ENCODE measurements at regions not wholly inside any gene's neighbourhood (a gene's known extent, or its start where the extent isn't known, plus 50 kb on each side); places are given as distances from the start of the nearest gene placed in this dataset.

DNA sequence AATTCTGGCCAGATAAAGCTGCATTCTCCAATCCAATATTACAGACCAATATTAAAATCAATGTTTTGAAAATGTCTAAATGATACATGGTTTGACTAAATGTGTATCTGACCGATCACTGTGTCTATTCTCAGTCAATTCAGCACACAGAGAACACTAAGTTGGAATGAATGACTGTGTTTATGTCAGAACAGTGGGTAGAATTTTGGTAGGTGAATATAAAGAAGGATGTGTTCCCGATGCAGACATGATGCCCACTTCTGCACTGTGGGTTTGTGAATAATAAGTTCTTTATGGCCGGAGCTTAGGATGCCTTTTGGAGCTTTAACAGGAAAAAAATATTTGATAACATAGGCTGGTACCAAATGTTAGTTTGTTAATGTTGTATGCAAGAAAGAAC is 113.2 kb upstream of the GIMD1 start:
- H3K9ac ChIP-seq (ENCODE audit: low read depth, low read length): no peak overlapping the region
- H3K27me3 ChIP-seq (ENCODE audit: insufficient read depth, low read length): no peaks in the 10 kb centered on the region
- no peaks in the 10 kb centered on the region for H3K9me3 ChIP-seq (ENCODE audit: insufficient read depth, low read depth, low read length)
- H3K36me3 ChIP-seq (ENCODE audit: insufficient read depth, low read length): no peaks in the 10 kb centered on the region
- 92% methylated on average over 3 of the region's 3 CpGs for WGBS
- no peak overlapping the region for H3K4me3 ChIP-seq (ENCODE audit: low read length)
- peaks cover 8% of the 10 kb centered on the region for H3K4me1 ChIP-seq (ENCODE audit: insufficient read depth, low read length)
- no peak overlapping the region for H3K27ac ChIP-seq (ENCODE audit: low read depth, low read length)

DNA sequence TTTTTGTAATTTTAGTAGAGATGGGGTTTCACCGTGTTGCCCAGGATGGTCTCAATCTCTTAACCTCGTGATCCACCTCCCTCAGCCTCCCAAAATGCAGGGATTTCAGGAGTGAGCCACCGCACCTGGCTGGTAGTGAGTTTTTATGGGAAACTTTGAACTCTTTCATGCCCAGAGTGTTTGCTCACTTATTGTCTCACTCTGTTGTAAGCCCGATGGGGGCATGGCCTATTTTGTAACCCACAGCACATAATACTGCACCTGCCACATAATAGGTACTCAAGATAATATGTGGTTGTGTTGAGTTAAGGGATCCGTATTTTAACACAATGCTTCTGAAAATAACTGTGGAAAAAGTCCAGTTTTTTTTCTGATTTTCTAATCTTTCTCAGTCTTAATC is 109.6 kb upstream of the GIMD1 start:
- Histone ChIP-seq H3K4me3 (ENCODE audit: low read length) (no peak overlapping the region), H3K9me3 (ENCODE audit: insufficient read depth, low read depth, low read length) (no peaks in the 10 kb centered on the region), H3K36me3 (ENCODE audit: insufficient read depth, low read length) (no peaks in the 10 kb centered on the region), H3K9ac (ENCODE audit: low read depth, low read length) (no peak overlapping the region), H3K4me1 (ENCODE audit: insufficient read depth, low read length) (no peaks in the 10 kb centered on the region), H3K27ac (ENCODE audit: low read depth, low read length) (no peak overlapping the region), H3K27me3 (ENCODE audit: insufficient read depth, low read length) (no peaks in the 10 kb centered on the region)
- WGBS: 82% methylated on average over 3 of the region's 5 CpGs

DNA sequence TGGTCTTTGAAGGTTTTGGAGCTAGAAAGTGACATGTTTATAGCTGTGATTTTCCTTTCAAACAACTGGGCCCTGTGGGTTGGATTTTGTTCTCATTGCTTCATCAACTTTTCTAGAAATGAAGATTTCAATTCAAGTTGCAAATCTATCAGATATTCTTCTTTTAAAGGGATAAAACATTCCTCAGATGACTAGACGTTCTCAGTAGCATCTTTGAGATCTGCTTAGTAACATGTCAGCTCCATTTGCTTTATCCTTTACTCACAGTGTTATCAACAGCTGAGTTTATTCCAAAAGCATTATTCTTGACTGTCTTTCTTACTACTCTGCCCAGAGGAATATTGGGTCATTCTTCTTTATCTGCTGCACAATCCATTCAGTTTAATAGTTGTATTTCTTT is 108.2 kb upstream of the GIMD1 start:
- WGBS: 92% methylated on average over 1 of the region's 1 CpG
- Histone ChIP-seq H3K27ac (ENCODE audit: low read depth, low read length) (no peak overlapping the region), H3K36me3 (ENCODE audit: insufficient read depth, low read length) (no peaks in the 10 kb centered on the region), H3K9ac (ENCODE audit: low read depth, low read length) (no peak overlapping the region), H3K4me3 (ENCODE audit: low read length) (no peak overlapping the region), H3K9me3 (ENCODE audit: insufficient read depth, low read depth, low read length) (no peaks in the 10 kb centered on the region), H3K27me3 (ENCODE audit: insufficient read depth, low read length) (no peaks in the 10 kb centered on the region), H3K4me1 (ENCODE audit: insufficient read depth, low read length) (no peaks in the 10 kb centered on the region)

DNA sequence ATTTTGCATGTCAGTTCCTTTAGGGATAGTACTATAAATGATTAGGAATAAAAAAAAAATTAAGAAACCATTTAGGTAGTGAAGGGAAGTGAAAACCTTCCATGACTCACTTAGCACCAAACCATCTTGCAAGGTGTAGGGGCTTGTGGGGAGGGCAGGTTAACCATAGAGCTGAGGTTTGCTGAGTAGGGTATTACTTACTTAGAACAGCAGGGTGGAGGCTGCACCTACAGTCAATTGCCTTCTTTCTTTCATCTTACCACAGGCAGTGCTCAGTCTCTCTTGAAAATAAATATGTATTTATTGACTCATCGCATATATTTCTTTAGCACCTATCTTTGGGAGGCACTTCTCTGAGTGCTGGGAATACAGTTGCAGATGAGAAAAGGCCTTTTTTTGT is 104.9 kb upstream of the GIMD1 start:
- H3K4me1 ChIP-seq (ENCODE audit: insufficient read depth, low read length): no peaks in the 10 kb centered on the region
- H3K9me3 ChIP-seq (ENCODE audit: insufficient read depth, low read depth, low read length): no peaks in the 10 kb centered on the region
- H3K4me3 ChIP-seq (ENCODE audit: low read length): no peak overlapping the region
- no peaks in the 10 kb centered on the region for H3K36me3 ChIP-seq (ENCODE audit: insufficient read depth, low read length)
- WGBS: no CpG with 5 or more reads among the region's 1 CpG
- H3K27me3 ChIP-seq (ENCODE audit: insufficient read depth, low read length): no peaks in the 10 kb centered on the region
- H3K9ac ChIP-seq (ENCODE audit: low read depth, low read length): no peak overlapping the region
- no peak overlapping the region for H3K27ac ChIP-seq (ENCODE audit: low read depth, low read length)

DNA sequence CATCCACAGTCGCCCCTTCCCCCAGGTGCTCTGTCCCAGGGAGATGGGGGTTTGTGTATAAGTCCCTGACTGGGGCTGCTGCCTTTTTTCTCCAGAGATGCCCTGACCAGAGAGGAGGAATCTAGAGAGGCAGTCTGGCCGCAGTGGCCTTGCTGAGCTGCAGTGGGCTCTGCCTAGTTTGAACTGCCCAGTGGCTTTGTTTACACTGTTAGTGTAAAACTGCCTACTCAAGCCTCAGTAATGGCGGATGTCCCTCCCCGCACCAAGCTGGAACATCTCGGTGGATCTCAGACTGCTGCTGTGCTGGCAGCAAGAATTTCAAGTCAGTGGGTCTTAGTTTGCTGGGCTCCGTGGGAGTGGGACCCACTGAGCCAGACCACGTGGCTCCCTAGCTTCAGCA is 102.6 kb upstream of the GIMD1 start:
- H3K9ac ChIP-seq (ENCODE audit: low read depth, low read length): no peak overlapping the region
- no peak overlapping the region for H3K4me3 ChIP-seq (ENCODE audit: low read length)
- WGBS: 95% methylated on average over 7 of the region's 7 CpGs
- H3K9me3 ChIP-seq (ENCODE audit: insufficient read depth, low read depth, low read length): no peaks in the 10 kb centered on the region
- no peaks in the 10 kb centered on the region for H3K36me3 ChIP-seq (ENCODE audit: insufficient read depth, low read length)
- H3K27ac ChIP-seq (ENCODE audit: low read depth, low read length): no peak overlapping the region
- no peaks in the 10 kb centered on the region for H3K4me1 ChIP-seq (ENCODE audit: insufficient read depth, low read length)
- H3K27me3 ChIP-seq (ENCODE audit: insufficient read depth, low read length): no peaks in the 10 kb centered on the region

DNA sequence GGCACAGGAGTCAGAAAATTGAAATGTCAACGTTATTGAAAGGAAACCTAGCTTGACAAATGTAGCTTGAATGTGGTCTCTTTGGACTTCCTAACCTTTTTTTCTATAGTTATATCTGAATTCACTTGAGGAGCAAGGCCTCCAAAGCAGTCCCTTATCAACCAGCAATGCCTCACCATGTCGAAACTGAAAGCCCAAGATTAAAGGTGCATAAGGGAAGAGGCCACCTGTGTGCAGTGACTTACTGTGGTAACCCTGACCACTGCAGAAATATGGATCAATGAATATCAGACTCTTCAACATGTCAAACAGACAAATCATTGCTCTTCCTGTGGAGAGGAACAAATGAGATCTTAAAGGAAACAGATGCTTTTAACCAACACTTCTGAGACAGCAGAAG is 95.0 kb upstream of the GIMD1 start:
- H3K27me3 ChIP-seq (ENCODE audit: insufficient read depth, low read length): no peaks in the 10 kb centered on the region
- H3K4me3 ChIP-seq (ENCODE audit: low read length): no peak overlapping the region
- H3K9me3 ChIP-seq (ENCODE audit: insufficient read depth, low read depth, low read length): no peaks in the 10 kb centered on the region
- H3K9ac ChIP-seq (ENCODE audit: low read depth, low read length): no peak overlapping the region
- no peaks in the 10 kb centered on the region for H3K4me1 ChIP-seq (ENCODE audit: insufficient read depth, low read length)
- no peak overlapping the region for H3K27ac ChIP-seq (ENCODE audit: low read depth, low read length)
- WGBS: 90% methylated on average over 2 of the region's 2 CpGs
- no peaks in the 10 kb centered on the region for H3K36me3 ChIP-seq (ENCODE audit: insufficient read depth, low read length)

DNA sequence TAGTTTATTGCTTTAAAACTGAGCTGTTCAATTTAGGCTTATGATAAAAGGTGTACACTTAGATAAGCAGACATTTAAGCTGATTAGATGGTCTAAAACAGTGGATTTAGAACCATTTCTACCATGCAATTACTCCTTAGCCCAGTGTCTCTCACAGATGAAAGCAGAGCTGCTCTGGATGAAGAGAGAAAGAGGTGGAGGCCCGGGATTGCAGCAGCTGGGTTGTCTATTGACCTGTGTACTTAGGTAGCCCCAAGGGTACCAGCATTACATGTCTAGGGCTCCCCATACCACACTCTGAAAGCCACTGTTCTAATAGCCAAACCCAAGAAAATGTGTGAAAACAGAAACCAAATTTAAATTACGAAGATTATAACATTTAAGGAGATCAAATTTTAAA is 86.0 kb upstream of the GIMD1 start:
- Histone ChIP-seq H3K27me3 (ENCODE audit: insufficient read depth, low read length) (no peaks in the 10 kb centered on the region), H3K4me3 (ENCODE audit: low read length) (no peak overlapping the region), H3K9me3 (ENCODE audit: insufficient read depth, low read depth, low read length) (no peaks in the 10 kb centered on the region), H3K36me3 (ENCODE audit: insufficient read depth, low read length) (no peaks in the 10 kb centered on the region), H3K9ac (ENCODE audit: low read depth, low read length) (no peak overlapping the region), H3K27ac (ENCODE audit: low read depth, low read length) (no peak overlapping the region), H3K4me1 (ENCODE audit: insufficient read depth, low read length) (no peaks in the 10 kb centered on the region)
- no CpG with 5 or more reads among the region's 2 CpGs for WGBS

DNA sequence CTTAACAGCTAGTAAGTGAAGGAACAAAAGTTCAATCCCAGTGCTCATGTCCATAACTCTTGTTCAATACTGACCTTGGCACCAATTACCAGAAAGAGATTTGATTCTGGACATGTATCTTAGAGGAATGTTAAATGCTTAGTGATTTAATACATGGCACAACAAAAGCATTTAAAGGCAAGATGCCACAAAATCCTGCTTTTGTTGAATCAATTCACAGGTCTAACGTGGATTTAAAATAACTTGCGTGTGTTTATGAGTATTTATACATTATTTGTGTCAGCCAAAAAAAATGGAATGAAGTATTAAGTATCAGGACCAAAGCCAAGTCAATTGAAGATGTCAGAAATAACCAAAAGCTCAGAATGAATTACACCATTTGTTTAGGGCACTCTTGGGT is 85.4 kb upstream of the GIMD1 start:
- no peaks in the 10 kb centered on the region for H3K27me3 ChIP-seq (ENCODE audit: insufficient read depth, low read length)
- H3K4me1 ChIP-seq (ENCODE audit: insufficient read depth, low read length): no peaks in the 10 kb centered on the region
- no peaks in the 10 kb centered on the region for H3K36me3 ChIP-seq (ENCODE audit: insufficient read depth, low read length)
- no peak overlapping the region for H3K27ac ChIP-seq (ENCODE audit: low read depth, low read length)
- H3K9ac ChIP-seq (ENCODE audit: low read depth, low read length): no peak overlapping the region
- WGBS: 93% methylated on average over 2 of the region's 2 CpGs
- H3K9me3 ChIP-seq (ENCODE audit: insufficient read depth, low read depth, low read length): no peaks in the 10 kb centered on the region
- no peak overlapping the region for H3K4me3 ChIP-seq (ENCODE audit: low read length)

DNA sequence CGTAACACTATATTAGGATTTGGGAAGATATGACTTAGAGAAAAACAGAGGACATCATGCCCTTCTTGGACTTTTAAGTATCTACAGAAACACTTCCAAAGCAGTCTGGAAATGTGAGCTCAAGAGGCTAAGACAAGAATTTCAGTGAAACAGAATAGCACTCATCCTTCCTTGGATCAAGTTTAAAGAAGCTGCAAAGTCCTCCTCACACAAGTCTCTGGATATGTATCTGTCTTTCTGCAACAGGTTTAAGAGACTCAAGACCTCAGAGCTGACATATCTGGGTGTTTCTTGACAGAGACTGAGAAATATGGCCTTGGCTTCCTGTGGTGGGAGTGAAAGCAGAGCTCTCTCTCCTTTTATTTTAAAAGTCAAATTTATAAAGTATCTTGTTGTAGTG is 82.5 kb upstream of the GIMD1 start:
- Histone ChIP-seq H3K9ac (ENCODE audit: low read depth, low read length) (no peak overlapping the region), H3K4me3 (ENCODE audit: low read length) (no peak overlapping the region)
- 100% methylated on average over 1 of the region's 1 CpG for WGBS

DNA sequence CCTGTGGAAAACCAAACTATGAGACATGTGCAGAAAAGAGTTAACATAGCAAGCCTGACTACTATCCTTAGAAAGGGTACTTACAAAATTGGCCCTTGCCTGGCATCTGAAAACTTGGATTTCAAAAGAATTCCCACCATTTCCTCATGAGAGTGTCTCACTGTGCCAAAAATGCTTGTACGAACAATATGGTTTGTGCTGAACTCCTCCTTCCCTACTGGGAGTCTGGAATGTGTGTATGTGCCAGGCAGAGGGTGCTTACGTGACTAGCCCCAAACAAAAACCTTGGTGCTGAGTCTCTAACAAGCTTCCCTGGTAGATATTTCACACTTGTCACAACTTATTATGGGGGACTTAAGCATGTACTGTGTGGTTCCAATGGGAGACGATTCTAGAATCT is 81.7 kb upstream of the GIMD1 start:
- Histone ChIP-seq H3K9ac (ENCODE audit: low read depth, low read length) (no peak overlapping the region), H3K4me1 (ENCODE audit: insufficient read depth, low read length) (no peaks in the 10 kb centered on the region), H3K36me3 (ENCODE audit: insufficient read depth, low read length) (no peaks in the 10 kb centered on the region), H3K4me3 (ENCODE audit: low read length) (no peak overlapping the region), H3K27ac (ENCODE audit: low read depth, low read length) (no peak overlapping the region), H3K27me3 (ENCODE audit: insufficient read depth, low read length) (no peaks in the 10 kb centered on the region), H3K9me3 (ENCODE audit: insufficient read depth, low read depth, low read length) (peaks cover 7% of the 10 kb centered on the region; the same call in 1 of the 2 replicates)
- 91% methylated on average over 3 of the region's 3 CpGs for WGBS

More for the DNA sequence above, 82.5 kb upstream of the GIMD1 start:
- Histone ChIP-seq H3K27me3 (ENCODE audit: insufficient read depth, low read length) (no peaks in the 10 kb centered on the region), H3K27ac (ENCODE audit: low read depth, low read length) (no peak overlapping the region), H3K36me3 (ENCODE audit: insufficient read depth, low read length) (no peaks in the 10 kb centered on the region), H3K9me3 (ENCODE audit: insufficient read depth, low read depth, low read length) (peaks cover 7% of the 10 kb centered on the region; the same call in 1 of the 2 replicates), H3K4me1 (ENCODE audit: insufficient read depth, low read length) (no peaks in the 10 kb centered on the region)

DNA sequence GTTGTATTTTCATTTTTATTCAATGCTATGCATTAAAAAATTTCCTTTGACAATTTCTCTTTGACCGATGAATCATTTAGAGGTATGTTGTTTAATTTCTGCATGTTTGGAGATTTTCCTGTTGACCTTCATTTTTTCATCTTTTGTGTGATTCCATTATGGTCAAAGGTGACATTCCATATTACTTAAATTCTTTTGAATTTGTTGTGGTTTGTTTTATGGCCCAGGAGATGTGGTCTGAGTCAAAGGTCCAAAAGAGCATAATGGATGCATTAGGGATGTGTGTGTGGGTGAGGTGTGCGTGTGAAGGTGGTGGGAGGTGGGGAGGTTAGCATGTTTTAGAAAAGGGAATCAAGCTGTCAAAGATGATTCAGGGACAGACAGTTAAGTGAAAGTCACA is 76.0 kb upstream of the GIMD1 start:
- Histone ChIP-seq H3K9me3 (ENCODE audit: insufficient read depth, low read depth, low read length) (peaks cover 7% of the 10 kb centered on the region; the same call in 1 of the 2 replicates), H3K4me3 (ENCODE audit: low read length) (no peak overlapping the region), H3K36me3 (ENCODE audit: insufficient read depth, low read length) (no peaks in the 10 kb centered on the region), H3K27me3 (ENCODE audit: insufficient read depth, low read length) (no peaks in the 10 kb centered on the region), H3K9ac (ENCODE audit: low read depth, low read length) (no peak overlapping the region), H3K27ac (ENCODE audit: low read depth, low read length) (no peak overlapping the region), H3K4me1 (ENCODE audit: insufficient read depth, low read length) (no peaks in the 10 kb centered on the region)
- WGBS: 91% methylated on average over 2 of the region's 2 CpGs

DNA sequence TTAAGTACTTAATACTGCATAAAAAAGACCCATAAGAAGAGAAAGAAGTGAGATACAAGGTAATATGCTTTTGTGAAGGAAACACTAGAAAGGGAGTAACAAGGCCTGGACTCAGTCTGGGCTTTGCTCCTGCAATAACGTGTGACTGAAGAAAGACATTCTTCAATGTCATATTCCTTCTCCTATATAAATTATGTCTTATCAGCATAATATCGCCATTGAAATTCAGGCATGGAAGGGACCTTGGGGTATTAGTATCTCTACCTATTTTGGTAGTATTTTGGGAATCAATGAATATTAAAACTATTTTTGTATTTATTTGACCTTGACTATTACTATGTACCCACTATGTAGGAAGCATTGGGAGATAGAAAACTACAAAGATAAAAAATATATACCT is 62.2 kb upstream of the GIMD1 start:
- no peaks in the 10 kb centered on the region for H3K4me1 ChIP-seq (ENCODE audit: insufficient read depth, low read length)
- 100% methylated on average over 2 of the region's 2 CpGs for WGBS
- H3K36me3 ChIP-seq (ENCODE audit: insufficient read depth, low read length): no peaks in the 10 kb centered on the region
- no peaks in the 10 kb centered on the region for H3K27me3 ChIP-seq (ENCODE audit: insufficient read depth, low read length)
- H3K4me3 ChIP-seq (ENCODE audit: low read length): no peak overlapping the region
- H3K9ac ChIP-seq (ENCODE audit: low read depth, low read length): no peak overlapping the region
- no peak overlapping the region for H3K27ac ChIP-seq (ENCODE audit: low read depth, low read length)
- H3K9me3 ChIP-seq (ENCODE audit: insufficient read depth, low read depth, low read length): no peaks in the 10 kb centered on the region
